Cardiac muscle cell (in vitro differentiated cells and primary cell): ENCODE measurements at regions not wholly inside any gene's neighbourhood (a gene's known extent, or its start where the extent isn't known, plus 50 kb on each side); places are given as distances from the start of the nearest gene placed in this dataset.

Source experiments
- DNase-seq, 2 donors: peaks; one replicate each; pipeline versions ENCODE4 v3.0.0 to v3.0.0-alpha.2; 2010 to 2017; ENCODE audit warnings: low read depth in 1 of 2, low spot score in 1 of 2
- H3K27ac ChIP-seq: fragments of 200-600 bp; sonication (generic); 2 replicates; pipeline ENCODE4 v1.5.1; 2016
- H3K27me3 ChIP-seq: fragments of 200-600 bp; sonication (generic); 2 replicates; pipeline ENCODE4 v1.6.0; 2016; ENCODE audit warnings: control low read depth
- H3K36me3 ChIP-seq: fragments of 200-600 bp; sonication (generic); 2 replicates; pipeline ENCODE4 v1.5.1; 2016; ENCODE audit warnings: control low read depth
- H3K4me1 ChIP-seq: fragments of 200-600 bp; sonication (generic); 2 replicates; pipeline ENCODE4 v1.8.1; 2017; ENCODE audit warnings: low read depth, mild to moderate bottlenecking, mixed run types
- H3K4me3 ChIP-seq: fragments of 200-600 bp; sonication (generic); 2 replicates; pipeline ENCODE4 v1.5.1; 2016; ENCODE audit warnings: mild to moderate bottlenecking
- H3K9me3 ChIP-seq: fragments of 200-600 bp; sonication (generic); 2 replicates; pipeline ENCODE4 v1.5.1; 2017; ENCODE audit warnings: low read depth, mild to moderate bottlenecking, control low read depth
- CTCF ChIP-seq: IDR thresholded peaks from 2 replicates; pipeline ENCODE4 v1.5.1; 2012; ENCODE audit warnings: low read depth, mild to moderate bottlenecking, low read length

GRCh38 chr6:132213191-132213590 lies 188.1 kb downstream of the MOXD1 start:
- no peaks in the 10 kb centered on the region for H3K9me3 ChIP-seq
- no peak overlapping the region for H3K4me3 ChIP-seq
- no peak overlapping the region for H3K27ac ChIP-seq
- H3K36me3 ChIP-seq: no peaks in the 10 kb centered on the region
- no peaks in the 10 kb centered on the region for H3K4me1 ChIP-seq
- no peak for DNase-seq
- TF ChIP-seq CTCF: no peak
- H3K27me3 ChIP-seq: no peaks in the 10 kb centered on the region

- Histone ChIP-seq H3K27me3 (no peaks in the 10 kb centered on the region), H3K36me3 (no peaks in the 10 kb centered on the region), H3K4me1 (no peaks in the 10 kb centered on the region), H3K9me3 (no peaks in the 10 kb centered on the region), H3K27ac (no peak overlapping the region), H3K4me3 (no peak overlapping the region)
- TF ChIP-seq CTCF: no peak
- DNase-seq: peak in 1 of 2 donors; percentile 36
These were observed 190.2 kb downstream of the MOXD1 start for GRCh38 chr6:132210886-132211563.

GRCh38 chr6:132209351-132209750 lies 191.9 kb downstream of the MOXD1 start:
- Histone ChIP-seq H3K27ac (no peak overlapping the region), H3K27me3 (no peaks in the 10 kb centered on the region), H3K4me3 (no peak overlapping the region)

GRCh38 chr6:132207991-132208390 lies 193.3 kb downstream of the MOXD1 start:
- Histone ChIP-seq H3K27me3 (no peaks in the 10 kb centered on the region), H3K27ac (no peak overlapping the region), H3K4me3 (no peak overlapping the region), H3K4me1 (no peaks in the 10 kb centered on the region), H3K9me3 (no peaks in the 10 kb centered on the region), H3K36me3 (no peaks in the 10 kb centered on the region)
- no peak for DNase-seq
- no peak for TF ChIP-seq CTCF

More at GRCh38 chr6:132209351-132209750, 191.9 kb downstream of the MOXD1 start:
- no peak for DNase-seq
- Histone ChIP-seq H3K4me1 (no peaks in the 10 kb centered on the region), H3K36me3 (no peaks in the 10 kb centered on the region), H3K9me3 (no peaks in the 10 kb centered on the region)
- TF ChIP-seq CTCF: no peak

GRCh38 chr6:132205946-132206345 lies 195.3 kb downstream of the MOXD1 start:
- H3K4me3 ChIP-seq: no peak overlapping the region
- TF ChIP-seq CTCF: no peak
- H3K4me1 ChIP-seq: no peaks in the 10 kb centered on the region
- H3K9me3 ChIP-seq: no peaks in the 10 kb centered on the region
- no peak for DNase-seq
- H3K27me3 ChIP-seq: no peaks in the 10 kb centered on the region
- H3K27ac ChIP-seq: no peak overlapping the region
- no peaks in the 10 kb centered on the region for H3K36me3 ChIP-seq

GRCh38 chr6:132204591-132204990 lies 196.7 kb downstream of the MOXD1 start:
- TF ChIP-seq CTCF: no peak
- no peak overlapping the region for H3K27ac ChIP-seq
- H3K27me3 ChIP-seq: no peaks in the 10 kb centered on the region
- H3K9me3 ChIP-seq: no peaks in the 10 kb centered on the region
- DNase-seq: no peak
- H3K4me3 ChIP-seq: no peak overlapping the region
- H3K36me3 ChIP-seq: no peaks in the 10 kb centered on the region
- H3K4me1 ChIP-seq: no peaks in the 10 kb centered on the region
